ENCODE measurements at regions not wholly inside any gene's neighbourhood (a gene's known extent, or its start where the extent isn't known, plus 50 kb on each side); places are given as distances from the start of the nearest gene placed in this dataset.

GRCh38 chr3:40608091-40608490 is 83.3 kb downstream of the ZNF621 start:
- TF ChIP-seq ELF4 (IDR thresholded peaks at IDR 0.05) = no peak
- no peak for TF ChIP-seq SUZ12 (IDR thresholded peaks at IDR 0.05)
- TF ChIP-seq SP1 (IDR thresholded peaks at IDR 0.05) = no peak
- TF ChIP-seq TARDBP (IDR thresholded peaks at IDR 0.05) = no peak
- TF ChIP-seq FOXM1 (IDR thresholded peaks at IDR 0.05; ENCODE audit: borderline replicate concordance) = no peak
- no peak for TF ChIP-seq NFRKB (IDR thresholded peaks at IDR 0.05)
- TF ChIP-seq ZNF384 (IDR thresholded peaks at IDR 0.05) = no peak
- no peak for TF ChIP-seq BHLHE40 (IDR thresholded peaks at IDR 0.05; ENCODE audit: borderline replicate concordance)
- TF ChIP-seq FOXK2 (IDR thresholded peaks at IDR 0.05) = no peak
